ENCODE measurements at regions not wholly inside any gene's neighbourhood (a gene's known extent, or its start where the extent isn't known, plus 50 kb on each side); places are given as distances from the start of the nearest gene placed in this dataset.

DNA sequence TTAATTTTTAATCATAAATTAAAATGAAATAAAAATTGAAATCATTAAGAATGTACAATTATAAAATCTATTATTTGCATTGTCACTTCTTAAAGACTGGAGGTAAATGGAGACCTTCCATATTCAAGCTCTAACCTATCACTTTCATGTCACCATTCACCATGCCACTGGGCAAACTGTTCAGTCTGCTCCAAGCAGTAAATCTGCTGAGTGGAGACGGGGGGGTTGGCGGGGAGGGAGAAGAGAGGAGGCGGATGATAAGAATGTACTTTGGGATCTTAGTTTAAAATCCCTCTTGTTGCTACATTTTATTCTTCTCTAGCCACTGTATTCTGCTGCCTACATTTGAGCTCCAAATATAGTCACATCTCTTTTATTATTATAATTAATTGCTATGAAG is 365.9 kb upstream of the NFIA start:
- Histone ChIP-seq H3K9ac (ENCODE audit: extremely low read depth, low read length, poor library complexity, severe bottlenecking) (no peak overlapping the region), H3K4me1 (ENCODE audit: control insufficient read depth, insufficient read depth, low read length) (no peaks in the 10 kb centered on the region), H3K27ac (ENCODE audit: low read depth, low read length) (no peak overlapping the region), H3K36me3 (ENCODE audit: control insufficient read depth, insufficient read depth, low read length) (no peaks in the 10 kb centered on the region), H3K27me3 (ENCODE audit: control insufficient read depth, insufficient read depth, low read length, poor library complexity, severe bottlenecking) (no peaks in the 10 kb centered on the region), H3K9me3 (ENCODE audit: control insufficient read depth, low read length) (no peaks in the 10 kb centered on the region), H3K4me3 (ENCODE audit: low read length) (no peak overlapping the region)
- no peak for TF ChIP-seq CTCF (conservative IDR thresholded peaks at IDR 0.05)
- Mint-ChIP-seq H3K9me3 (no peaks in the 10 kb centered on the region), H3K4me3 (no peak overlapping the region), H3K27ac (no peak overlapping the region), H3K36me3 (ENCODE audit: low read depth) (no peaks in the 10 kb centered on the region), H3K27me3 (ENCODE audit: insufficient read depth) (no peaks in the 10 kb centered on the region), H3K4me1 (no peaks in the 10 kb centered on the region)
- WGBS, 2 experiments (ENCODE audit: insufficient coverage in 1 of 2, insufficient read length in 1 of 2): 60 to 97% methylated on average over 1 to 3 of the region's 3 CpGs
- DNase-seq: no peak

GRCh38 chr1:60715970-60716369 is 366.4 kb upstream of the NFIA start:
- Histone ChIP-seq H3K4me1 (ENCODE audit: control insufficient read depth, insufficient read depth, low read length) (no peaks in the 10 kb centered on the region), H3K9me3 (ENCODE audit: control insufficient read depth, low read length) (no peaks in the 10 kb centered on the region), H3K4me3 (ENCODE audit: low read length) (no peak overlapping the region), H3K27ac (ENCODE audit: low read depth, low read length) (no peak overlapping the region), H3K27me3 (ENCODE audit: control insufficient read depth, insufficient read depth, low read length, poor library complexity, severe bottlenecking) (no peaks in the 10 kb centered on the region), H3K9ac (ENCODE audit: extremely low read depth, low read length, poor library complexity, severe bottlenecking) (no peak overlapping the region), H3K36me3 (ENCODE audit: control insufficient read depth, insufficient read depth, low read length) (no peaks in the 10 kb centered on the region)
- Mint-ChIP-seq H3K4me3 (no peak overlapping the region), H3K27ac (no peak overlapping the region), H3K27me3 (ENCODE audit: insufficient read depth) (no peaks in the 10 kb centered on the region), H3K9me3 (no peaks in the 10 kb centered on the region), H3K36me3 (ENCODE audit: low read depth) (no peaks in the 10 kb centered on the region), H3K4me1 (no peaks in the 10 kb centered on the region)
- no peak for TF ChIP-seq CTCF (conservative IDR thresholded peaks at IDR 0.05)
- DNase-seq: no peak

DNA sequence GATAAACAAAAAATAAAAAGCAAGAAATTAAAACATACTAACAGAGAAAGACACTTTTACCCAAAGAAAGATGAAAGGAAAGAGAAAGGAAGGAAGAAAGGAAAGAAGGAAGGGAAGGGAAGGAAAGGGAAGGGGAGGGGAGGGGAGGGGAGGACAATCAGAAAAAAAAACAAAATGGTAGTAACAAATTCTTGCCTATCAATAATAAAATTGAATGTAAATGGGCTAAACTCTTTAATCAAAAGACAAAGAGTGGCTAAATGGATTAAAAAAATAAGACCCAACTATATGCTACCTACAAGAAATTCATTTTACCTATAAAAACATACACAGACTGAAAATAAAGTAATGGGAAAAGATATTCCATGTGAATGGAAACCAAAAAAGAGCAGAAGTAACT is 372.9 kb upstream of the NFIA start:
- peaks cover 6% of the 10 kb centered on the region for H3K4me1 Mint-ChIP-seq
- Histone ChIP-seq H3K36me3 (ENCODE audit: control insufficient read depth, insufficient read depth, low read length) (no peaks in the 10 kb centered on the region), H3K27me3 (ENCODE audit: control insufficient read depth, insufficient read depth, low read length, poor library complexity, severe bottlenecking) (no peaks in the 10 kb centered on the region), H3K4me1 (ENCODE audit: control insufficient read depth, insufficient read depth, low read length) (no peaks in the 10 kb centered on the region), H3K9ac (ENCODE audit: extremely low read depth, low read length, poor library complexity, severe bottlenecking) (no peak overlapping the region), H3K27ac (ENCODE audit: low read depth, low read length) (no peak overlapping the region), H3K9me3 (ENCODE audit: control insufficient read depth, low read length) (no peaks in the 10 kb centered on the region), H3K4me3 (ENCODE audit: low read length) (no peak overlapping the region)
- no peak overlapping the region for H3K4me3 Mint-ChIP-seq
- H3K36me3 Mint-ChIP-seq (ENCODE audit: low read depth): no peaks in the 10 kb centered on the region
- no peak for TF ChIP-seq CTCF (conservative IDR thresholded peaks at IDR 0.05)
- H3K9me3 Mint-ChIP-seq: no peaks in the 10 kb centered on the region
- no peak for DNase-seq
- H3K27me3 Mint-ChIP-seq (ENCODE audit: insufficient read depth): no peaks in the 10 kb centered on the region
- no peak overlapping the region for H3K27ac Mint-ChIP-seq
